ENCODE measurements at regions not wholly inside any gene's neighbourhood (a gene's known extent, or its start where the extent isn't known, plus 50 kb on each side); places are given as distances from the start of the nearest gene placed in this dataset.

DNA sequence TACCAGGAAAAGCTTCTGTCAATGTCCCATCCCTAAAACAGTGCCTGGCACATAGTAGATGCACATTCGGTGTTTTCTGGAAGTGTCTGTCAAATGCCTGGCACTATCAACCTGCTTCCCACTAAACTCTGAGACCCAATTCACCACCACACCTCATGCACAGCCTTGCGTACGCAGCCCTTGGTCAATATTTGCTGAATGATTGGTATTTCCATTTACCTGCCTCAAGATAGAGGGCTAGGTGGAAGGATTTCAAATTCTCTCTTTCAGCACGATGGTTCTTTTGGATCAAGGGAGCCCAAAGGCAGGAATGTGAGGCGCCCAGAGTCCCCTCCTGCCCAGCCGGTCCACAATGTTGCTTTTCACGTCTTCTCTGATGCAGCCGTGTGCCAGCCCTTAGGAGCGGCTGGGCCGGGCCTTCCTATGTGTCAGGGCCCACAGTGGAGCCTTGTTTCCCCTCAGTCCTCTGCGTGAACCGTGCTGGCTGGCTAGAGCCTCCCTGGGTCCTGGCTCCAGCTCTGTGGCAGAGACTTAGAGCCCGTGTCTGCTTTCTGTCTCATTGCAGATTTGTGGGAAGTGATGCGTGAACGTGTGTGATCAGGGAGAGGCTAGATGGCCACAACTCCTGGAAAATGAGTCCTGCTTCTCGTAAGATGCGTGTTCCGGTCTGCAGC is 99.9 kb upstream of the RFLNA start:
- 87 to 88% methylated on average over 18 of the region's 18 CpGs for WGBS, 2 donors
- Histone ChIP-seq H3K9me3 (ENCODE audit: control insufficient read depth, low read length) (no peaks in the 10 kb centered on the region), H3K27ac (ENCODE audit: low read depth in 1 of 2, low read length in 2 of 2) (no peak overlapping the region), H3K4me1 (ENCODE audit: control insufficient read depth in 1 of 2, insufficient read depth in 2 of 2, low read length in 2 of 2) (no peaks in the 10 kb centered on the region), H3K4me3 (ENCODE audit: low read length in 2 of 2) (no peak overlapping the region), H3K36me3 (ENCODE audit: control insufficient read depth in 1 of 2, insufficient read depth in 2 of 2, low read length in 1 of 2) (no peaks in the 10 kb centered on the region), H3K27me3 (ENCODE audit: control insufficient read depth in 1 of 2, insufficient read depth in 2 of 2, low read length in 1 of 2) (no peaks in the 10 kb centered on the region)
- no peak for ATAC-seq (ENCODE audit: low FRiP score)
- no peak for DNase-seq
- intact Hi-C loops (cut with DNase I), result no loop called here

GRCh38 chr12:124195567-124195942 is 99.3 kb upstream of the RFLNA start:
- Histone ChIP-seq H3K27ac (ENCODE audit: low read depth in 1 of 2, low read length in 2 of 2) (no peak overlapping the region), H3K4me3 (ENCODE audit: low read length in 2 of 2) (no peak overlapping the region), H3K27me3 (ENCODE audit: control insufficient read depth in 1 of 2, insufficient read depth in 2 of 2, low read length in 1 of 2) (no peaks in the 10 kb centered on the region), H3K9me3 (ENCODE audit: control insufficient read depth, low read length) (no peaks in the 10 kb centered on the region), H3K36me3 (ENCODE audit: control insufficient read depth in 1 of 2, insufficient read depth in 2 of 2, low read length in 1 of 2) (no peaks in the 10 kb centered on the region), H3K4me1 (ENCODE audit: control insufficient read depth in 1 of 2, insufficient read depth in 2 of 2, low read length in 2 of 2) (no peaks in the 10 kb centered on the region)
- 70 to 76% methylated on average over 6 of the region's 6 CpGs for WGBS, 2 donors
- no peak for ATAC-seq (ENCODE audit: low FRiP score)
- intact Hi-C loops (cut with DNase I), result no loop called here
- no peak for DNase-seq

DNA sequence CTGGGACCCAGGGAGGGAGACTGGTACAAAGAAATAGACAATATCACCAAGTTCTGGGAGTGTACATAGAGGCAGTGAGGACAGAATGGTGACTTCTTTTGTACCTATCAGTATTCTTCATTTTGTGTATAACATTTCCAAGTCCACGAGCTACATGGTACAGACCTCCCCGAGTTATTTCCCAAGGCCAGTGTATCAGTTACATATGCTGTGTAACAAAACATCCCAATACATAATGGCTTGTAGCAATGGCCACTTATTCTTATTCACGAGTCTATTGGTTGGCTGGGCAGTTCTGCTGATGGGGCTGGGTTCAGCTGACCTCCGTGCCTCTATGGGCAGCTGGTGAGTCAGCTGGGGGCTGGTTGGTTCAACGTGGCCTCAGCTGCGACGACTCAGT is 98.7 kb upstream of the RFLNA start:
- Histone ChIP-seq H3K4me3 (ENCODE audit: low read length in 2 of 2) (no peak overlapping the region), H3K27ac (ENCODE audit: low read depth in 1 of 2, low read length in 2 of 2) (no peak overlapping the region), H3K9me3 (ENCODE audit: control insufficient read depth, low read length) (no peaks in the 10 kb centered on the region), H3K36me3 (ENCODE audit: control insufficient read depth in 1 of 2, insufficient read depth in 2 of 2, low read length in 1 of 2) (no peaks in the 10 kb centered on the region), H3K4me1 (ENCODE audit: control insufficient read depth in 1 of 2, insufficient read depth in 2 of 2, low read length in 2 of 2) (no peaks in the 10 kb centered on the region), H3K27me3 (ENCODE audit: control insufficient read depth in 1 of 2, insufficient read depth in 2 of 2, low read length in 1 of 2) (no peaks in the 10 kb centered on the region)
- WGBS, 2 donors, result 93 to 95% methylated on average over 7 of the region's 7 CpGs
- DNase-seq, result no peak
- no peak for ATAC-seq (ENCODE audit: low FRiP score)
- intact Hi-C loops (cut with DNase I), result no loop called here

DNA sequence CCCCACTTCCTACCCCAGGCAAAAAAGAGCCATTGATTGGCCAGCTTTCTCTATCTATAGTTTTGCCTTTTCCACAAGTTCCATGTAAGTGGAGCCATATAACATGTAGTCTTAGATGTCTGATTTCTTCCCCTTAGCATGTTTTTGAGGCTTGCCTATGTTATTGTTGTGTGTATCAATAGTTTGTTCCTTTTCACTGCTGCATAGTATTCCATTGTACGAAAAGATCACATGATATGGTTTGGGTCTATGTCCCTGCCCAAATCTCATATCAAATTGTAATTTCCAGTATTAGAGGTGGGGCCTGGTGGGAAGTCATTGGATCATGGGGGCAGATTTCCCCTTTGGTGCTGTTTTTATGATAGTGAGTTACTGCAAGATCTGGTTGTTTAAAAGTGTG is 93.6 kb upstream of the RFLNA start:
- Histone ChIP-seq H3K4me3 (ENCODE audit: low read length in 2 of 2) (no peak overlapping the region), H3K27ac (ENCODE audit: low read depth in 1 of 2, low read length in 2 of 2) (no peak overlapping the region), H3K36me3 (ENCODE audit: control insufficient read depth in 1 of 2, insufficient read depth in 2 of 2, low read length in 1 of 2) (no peaks in the 10 kb centered on the region), H3K9me3 (ENCODE audit: control insufficient read depth, low read length) (peaks cover 2% of the 10 kb centered on the region), H3K27me3 (ENCODE audit: control insufficient read depth in 1 of 2, insufficient read depth in 2 of 2, low read length in 1 of 2) (no peaks in the 10 kb centered on the region), H3K4me1 (ENCODE audit: control insufficient read depth in 1 of 2, insufficient read depth in 2 of 2, low read length in 2 of 2) (no peaks in the 10 kb centered on the region)
- 94 to 99% methylated on average over 1 of the region's 1 CpG for WGBS, 2 donors
- intact Hi-C loops (cut with DNase I), result no loop called here
- DNase-seq, result no peak
- ATAC-seq (ENCODE audit: low FRiP score), result no peak

DNA sequence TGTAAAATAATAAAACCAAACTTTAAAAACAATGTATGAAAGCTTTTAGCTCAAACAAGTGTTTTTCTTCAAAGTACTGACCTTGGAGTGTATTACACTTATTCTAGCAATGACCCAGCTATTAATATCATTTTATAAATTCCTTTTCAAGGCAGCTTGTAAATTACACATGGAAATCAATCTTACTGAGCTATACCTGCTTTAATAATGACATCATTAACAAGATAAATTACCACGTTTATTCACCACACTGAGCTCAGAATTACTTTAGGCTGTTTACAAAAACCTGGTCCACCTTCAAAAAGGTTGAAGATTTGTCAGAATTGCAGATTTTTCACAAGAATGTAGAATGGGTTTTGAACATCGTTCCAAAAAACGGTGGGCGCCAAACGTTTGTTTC is 91.7 kb upstream of the RFLNA start:
- no peaks in the 10 kb centered on the region for H3K4me1 ChIP-seq (ENCODE audit: control insufficient read depth in 1 of 2, insufficient read depth in 2 of 2, low read length in 2 of 2)
- peaks cover 2% of the 10 kb centered on the region for H3K9me3 ChIP-seq (ENCODE audit: control insufficient read depth, low read length)
- no peaks in the 10 kb centered on the region for H3K36me3 ChIP-seq (ENCODE audit: control insufficient read depth in 1 of 2, insufficient read depth in 2 of 2, low read length in 1 of 2)
- 48 to 53% methylated on average over 5 of the region's 5 CpGs for WGBS, 2 donors
- no peaks in the 10 kb centered on the region for H3K27me3 ChIP-seq (ENCODE audit: control insufficient read depth in 1 of 2, insufficient read depth in 2 of 2, low read length in 1 of 2)
- no peak overlapping the region for H3K27ac ChIP-seq (ENCODE audit: low read depth in 1 of 2, low read length in 2 of 2)
- DNase-seq (no peak), ATAC-seq (ENCODE audit: low FRiP score) (no peak)
- intact Hi-C loops (cut with DNase I), result no loop called here
- H3K4me3 ChIP-seq (ENCODE audit: low read length in 2 of 2), result no peak overlapping the region

GRCh38 chr12:124205405-124205804 is 89.5 kb upstream of the RFLNA start:
- Histone ChIP-seq H3K27me3 (ENCODE audit: control insufficient read depth in 1 of 2, insufficient read depth in 2 of 2, low read length in 1 of 2) (no peaks in the 10 kb centered on the region), H3K36me3 (ENCODE audit: control insufficient read depth in 1 of 2, insufficient read depth in 2 of 2, low read length in 1 of 2) (no peaks in the 10 kb centered on the region), H3K4me3 (ENCODE audit: low read length in 2 of 2) (no peak overlapping the region), H3K4me1 (ENCODE audit: control insufficient read depth in 1 of 2, insufficient read depth in 2 of 2, low read length in 2 of 2) (no peaks in the 10 kb centered on the region), H3K9me3 (ENCODE audit: control insufficient read depth, low read length) (peaks cover 2% of the 10 kb centered on the region), H3K27ac (ENCODE audit: low read depth in 1 of 2, low read length in 2 of 2) (no peak overlapping the region)
- DNase-seq, result no peak
- WGBS, 2 donors, result 99% methylated on average over 2 of the region's 2 CpGs
- no peak for ATAC-seq (ENCODE audit: low FRiP score)
- intact Hi-C loops (cut with DNase I), result no loop called here

DNA sequence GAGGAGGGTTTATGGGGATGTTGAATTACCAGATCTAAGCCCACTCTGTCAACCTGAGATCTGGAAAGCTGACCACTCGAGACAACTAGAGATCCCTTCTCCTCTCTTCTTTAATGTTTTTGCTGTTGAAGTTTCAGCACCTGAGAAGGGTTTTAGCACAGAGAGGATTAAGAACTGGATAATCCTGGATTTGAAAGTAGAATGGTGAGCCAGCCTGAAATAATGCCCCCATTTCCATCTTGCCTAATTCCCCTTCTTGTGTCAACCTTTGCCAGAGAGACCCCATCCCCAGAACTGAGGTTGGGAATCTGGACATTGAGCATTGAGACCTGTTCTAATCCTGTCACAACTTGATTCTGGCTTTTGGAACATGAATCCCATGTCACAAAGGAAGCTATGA is 87.8 kb upstream of the RFLNA start:
- ATAC-seq (ENCODE audit: low FRiP score), result no peak
- no peaks in the 10 kb centered on the region for H3K36me3 ChIP-seq (ENCODE audit: control insufficient read depth in 1 of 2, insufficient read depth in 2 of 2, low read length in 1 of 2)
- no peak overlapping the region for H3K27ac ChIP-seq (ENCODE audit: low read depth in 1 of 2, low read length in 2 of 2)
- no peak for DNase-seq
- no peak overlapping the region for H3K4me3 ChIP-seq (ENCODE audit: low read length in 2 of 2)
- H3K4me1 ChIP-seq (ENCODE audit: control insufficient read depth in 1 of 2, insufficient read depth in 2 of 2, low read length in 2 of 2), result no peaks in the 10 kb centered on the region
- intact Hi-C loops (cut with DNase I), result no loop called here
- 85 to 88% methylated on average over 1 of the region's 1 CpG for WGBS, 2 donors
- peaks cover 4% of the 10 kb centered on the region for H3K9me3 ChIP-seq (ENCODE audit: control insufficient read depth, low read length)
- no peaks in the 10 kb centered on the region for H3K27me3 ChIP-seq (ENCODE audit: control insufficient read depth in 1 of 2, insufficient read depth in 2 of 2, low read length in 1 of 2)

DNA sequence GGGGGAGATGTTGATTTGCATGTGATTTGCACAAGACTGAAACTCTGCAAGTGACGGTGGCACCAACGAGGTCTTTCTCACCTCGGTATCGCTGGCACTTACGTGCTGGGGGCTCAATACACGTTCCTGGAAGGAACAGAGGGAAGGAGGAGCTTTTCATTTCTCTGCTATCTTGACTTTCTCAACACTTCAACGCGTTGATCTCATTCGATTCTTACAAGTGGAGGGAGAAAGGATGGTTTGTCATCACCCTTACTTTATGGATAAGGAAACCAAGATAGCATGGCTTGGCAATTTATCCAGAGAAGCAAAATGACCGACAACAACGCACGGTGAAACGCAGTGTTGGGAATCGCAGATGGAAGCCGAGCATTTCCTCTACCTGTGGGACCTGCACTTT is 87.3 kb upstream of the RFLNA start:
- DNase-seq, result no peak
- intact Hi-C loops (cut with DNase I), result no loop called here
- H3K9me3 ChIP-seq (ENCODE audit: control insufficient read depth, low read length), result peaks cover 4% of the 10 kb centered on the region
- no peak for ATAC-seq (ENCODE audit: low FRiP score)
- no peaks in the 10 kb centered on the region for H3K27me3 ChIP-seq (ENCODE audit: control insufficient read depth in 1 of 2, insufficient read depth in 2 of 2, low read length in 1 of 2)
- H3K4me1 ChIP-seq (ENCODE audit: control insufficient read depth in 1 of 2, insufficient read depth in 2 of 2, low read length in 2 of 2), result no peaks in the 10 kb centered on the region
- no peak overlapping the region for H3K27ac ChIP-seq (ENCODE audit: low read depth in 1 of 2, low read length in 2 of 2)
- no peak overlapping the region for H3K4me3 ChIP-seq (ENCODE audit: low read length in 2 of 2)
- no peaks in the 10 kb centered on the region for H3K36me3 ChIP-seq (ENCODE audit: control insufficient read depth in 1 of 2, insufficient read depth in 2 of 2, low read length in 1 of 2)
- 72 to 78% methylated on average over 15 of the region's 15 CpGs for WGBS, 2 donors

DNA sequence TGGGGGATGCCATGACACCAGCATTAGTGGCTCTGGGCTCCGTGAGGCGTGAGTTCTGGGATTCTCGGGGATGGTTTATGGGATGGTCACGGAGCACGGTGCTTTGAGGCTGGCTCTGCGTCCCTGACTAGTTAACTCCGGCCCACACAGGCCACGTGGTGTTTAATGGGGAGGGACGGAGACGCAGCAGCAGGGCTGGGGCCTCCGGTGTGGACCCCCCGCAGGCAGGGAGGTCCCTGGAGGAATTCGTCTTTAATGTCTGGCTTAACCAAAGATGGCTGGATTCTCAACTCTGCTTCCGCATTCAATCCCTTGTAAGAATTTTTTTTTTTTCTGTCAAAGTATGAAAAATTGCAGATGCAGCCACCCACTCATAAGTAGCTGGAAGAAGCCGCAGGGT is 86.4 kb upstream of the RFLNA start:
- Histone ChIP-seq H3K9me3 (ENCODE audit: control insufficient read depth, low read length) (peaks cover 4% of the 10 kb centered on the region), H3K27me3 (ENCODE audit: control insufficient read depth in 1 of 2, insufficient read depth in 2 of 2, low read length in 1 of 2) (no peaks in the 10 kb centered on the region), H3K4me1 (ENCODE audit: control insufficient read depth in 1 of 2, insufficient read depth in 2 of 2, low read length in 2 of 2) (no peaks in the 10 kb centered on the region), H3K36me3 (ENCODE audit: control insufficient read depth in 1 of 2, insufficient read depth in 2 of 2, low read length in 1 of 2) (no peaks in the 10 kb centered on the region), H3K4me3 (ENCODE audit: low read length in 2 of 2) (no peak overlapping the region), H3K27ac (ENCODE audit: low read depth in 1 of 2, low read length in 2 of 2) (no peak overlapping the region)
- no peak for ATAC-seq (ENCODE audit: low FRiP score)
- 74 to 78% methylated on average over 15 of the region's 15 CpGs for WGBS, 2 donors
- intact Hi-C loops (cut with DNase I), result no loop called here
- DNase-seq, result no peak

Measured in aorta (tissue), 5 donors.